Thoracic aorta (tissue), 2 donors: ENCODE measurements at regions not wholly inside any gene's neighbourhood (a gene's known extent, or its start where the extent isn't known, plus 50 kb on each side); places are given as distances from the start of the nearest gene placed in this dataset.

Experiments used
- ATAC-seq: fragments of 150-250 bp; one replicate; pipeline ENCODE4 v1.8.0; 2017; ENCODE audit warnings: low read depth; ENCODE audit not compliant: insufficient number of reproducible peaks, low FRiP score
- DNase-seq: peaks from one replicate; pipeline ENCODE4 v3.0.0-alpha.2; 2020; ENCODE audit warnings: low spot score
- H3K27ac ChIP-seq, 2 donors: fragments of 200-600 bp; sonication (generic); 1 replicate in 1 of 2; 2 replicates in 1 of 2; pipeline ENCODE4 v1.5.1; 2016; ENCODE audit warnings: mild to moderate bottlenecking in 2 of 2, moderate library complexity in 2 of 2
- H3K27me3 ChIP-seq: fragments of 200-600 bp; sonication (generic); replicated peaks from 2 replicates; pipeline ENCODE4 v1.6.0; 2016; ENCODE audit warnings: mild to moderate bottlenecking; ENCODE audit not compliant: insufficient read depth
- H3K36me3 ChIP-seq: fragments of 200-600 bp; sonication (generic); one replicate; pipeline ENCODE4 v1.5.1; 2016
- H3K4me1 ChIP-seq, 2 donors: fragments of 200-600 bp; sonication (generic); 1 replicate in 1 of 2; 2 replicates in 1 of 2; pipeline versions ENCODE4 v1.5.1 to v1.6.0; 2016; ENCODE audit warnings: low read depth in 2 of 2, mild to moderate bottlenecking in 1 of 2; ENCODE audit not compliant: control insufficient read depth in 1 of 2
- H3K4me3 ChIP-seq: fragments of 200-600 bp; sonication (generic); 2 replicates; pipeline ENCODE4 v1.5.1; 2016; ENCODE audit warnings: mild to moderate bottlenecking
- H3K9me3 ChIP-seq: fragments of 200-600 bp; sonication (generic); 2 replicates; pipeline ENCODE4 v1.5.1; 2016
- TF ChIP-seq, protein P1 (sequence below): fragments of 200-600 bp; sonication (generic); IDR thresholded peaks from one replicate; pipeline ENCODE4 v1.5.1; 2019; ENCODE audit warnings: antibody characterized with exemption

DNA sequence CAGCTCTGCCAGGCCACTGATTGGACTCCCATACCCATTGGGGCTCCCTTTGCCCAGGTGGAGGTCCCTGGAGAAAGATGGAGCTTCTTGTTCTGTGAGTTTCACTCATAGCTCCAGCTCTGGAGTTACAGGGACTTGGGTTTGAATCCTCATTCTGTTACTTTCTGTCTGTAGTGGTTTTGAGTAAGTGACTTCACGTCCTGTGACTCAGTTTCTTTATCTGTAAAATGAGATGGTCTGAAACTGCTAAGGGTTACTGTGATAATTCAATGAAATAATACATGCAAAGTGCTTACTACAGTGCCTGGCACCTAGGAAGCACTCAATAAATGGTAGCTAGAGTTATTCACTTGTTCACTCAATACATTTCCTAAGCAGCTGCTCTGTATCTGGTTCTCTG is 88.5 kb upstream of the SLC2A1 start:
- H3K9me3 ChIP-seq, result no peaks in the 10 kb centered on the region
- no peak for DNase-seq
- H3K27me3 ChIP-seq, result no peaks in the 10 kb centered on the region
- H3K36me3 ChIP-seq, result no peaks in the 10 kb centered on the region
- H3K4me1 ChIP-seq, result no peaks in the 10 kb centered on the region
- no peak for ATAC-seq
- no peak overlapping the region for H3K4me3 ChIP-seq
- TF ChIP-seq, protein P1, sequence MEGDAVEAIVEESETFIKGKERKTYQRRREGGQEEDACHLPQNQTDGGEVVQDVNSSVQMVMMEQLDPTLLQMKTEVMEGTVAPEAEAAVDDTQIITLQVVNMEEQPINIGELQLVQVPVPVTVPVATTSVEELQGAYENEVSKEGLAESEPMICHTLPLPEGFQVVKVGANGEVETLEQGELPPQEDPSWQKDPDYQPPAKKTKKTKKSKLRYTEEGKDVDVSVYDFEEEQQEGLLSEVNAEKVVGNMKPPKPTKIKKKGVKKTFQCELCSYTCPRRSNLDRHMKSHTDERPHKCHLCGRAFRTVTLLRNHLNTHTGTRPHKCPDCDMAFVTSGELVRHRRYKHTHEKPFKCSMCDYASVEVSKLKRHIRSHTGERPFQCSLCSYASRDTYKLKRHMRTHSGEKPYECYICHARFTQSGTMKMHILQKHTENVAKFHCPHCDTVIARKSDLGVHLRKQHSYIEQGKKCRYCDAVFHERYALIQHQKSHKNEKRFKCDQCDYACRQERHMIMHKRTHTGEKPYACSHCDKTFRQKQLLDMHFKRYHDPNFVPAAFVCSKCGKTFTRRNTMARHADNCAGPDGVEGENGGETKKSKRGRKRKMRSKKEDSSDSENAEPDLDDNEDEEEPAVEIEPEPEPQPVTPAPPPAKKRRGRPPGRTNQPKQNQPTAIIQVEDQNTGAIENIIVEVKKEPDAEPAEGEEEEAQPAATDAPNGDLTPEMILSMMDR, result no peak
- no peak overlapping the region for H3K27ac ChIP-seq

DNA sequence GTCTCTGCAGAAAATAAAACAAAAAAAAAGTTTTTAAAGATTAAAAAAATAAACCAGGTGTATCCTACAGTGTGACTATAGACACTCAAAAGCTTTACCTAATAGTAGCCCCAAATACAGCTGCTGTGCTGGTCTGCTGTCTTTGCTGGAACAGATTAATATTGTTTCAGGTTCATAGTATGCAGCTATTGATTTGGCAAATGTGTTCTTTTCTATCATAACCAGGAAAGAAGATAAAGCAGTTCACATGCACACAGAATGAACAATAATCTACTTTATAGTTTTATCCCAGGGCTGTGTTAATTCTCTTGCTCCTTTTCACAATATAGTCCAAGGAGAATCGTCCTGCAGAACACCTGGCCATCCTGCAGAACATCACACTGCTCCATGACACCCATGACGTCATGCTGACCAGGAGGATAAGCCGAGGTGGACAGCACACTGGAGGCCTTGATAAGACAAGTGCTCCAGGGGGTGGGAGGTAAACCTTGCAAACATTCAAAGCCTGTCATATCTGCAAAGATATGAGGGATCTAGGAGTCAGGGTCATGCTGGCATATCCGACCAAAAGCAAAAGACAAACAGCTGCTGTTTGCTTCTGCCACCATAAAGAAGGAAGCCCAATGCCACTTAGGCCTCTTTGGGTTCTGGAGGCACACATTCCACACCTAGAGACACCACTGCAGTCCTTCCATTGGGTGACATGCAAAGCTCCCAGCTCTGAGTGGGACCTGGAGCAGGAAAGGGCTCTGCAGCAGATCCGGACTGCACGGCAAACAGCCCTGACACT is 86.1 kb upstream of the SLC2A1 start:
- ATAC-seq (no peak), DNase-seq (no peak)
- no peaks in the 10 kb centered on the region for H3K27me3 ChIP-seq
- TF ChIP-seq, protein P1, result no peak
- H3K36me3 ChIP-seq, result no peaks in the 10 kb centered on the region
- no peak overlapping the region for H3K27ac ChIP-seq
- no peak overlapping the region for H3K4me3 ChIP-seq
- no peaks in the 10 kb centered on the region for H3K4me1 ChIP-seq
- H3K9me3 ChIP-seq, result no peaks in the 10 kb centered on the region

DNA sequence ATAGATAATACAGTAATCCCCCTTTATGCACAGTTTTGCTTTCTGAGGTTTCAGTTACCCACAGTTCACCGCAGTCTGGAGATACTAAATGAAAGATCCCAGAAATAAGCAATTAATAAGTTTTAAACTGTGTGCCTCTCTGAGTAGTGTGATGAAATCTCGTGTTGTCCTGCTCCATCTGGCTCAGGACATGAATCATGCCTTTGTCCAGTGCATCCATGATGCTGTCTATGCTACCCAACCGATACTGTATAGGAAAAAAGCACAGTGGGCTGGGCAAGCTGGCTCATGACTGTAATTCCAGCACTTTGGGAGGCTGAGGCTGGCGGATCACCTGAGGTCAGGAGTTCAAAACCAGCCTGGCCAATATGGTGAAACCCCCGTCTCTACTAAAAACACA is 85.0 kb upstream of the SLC2A1 start:
- Histone ChIP-seq H3K4me1 (no peaks in the 10 kb centered on the region), H3K4me3 (no peak overlapping the region), H3K36me3 (no peaks in the 10 kb centered on the region), H3K27ac (no peak overlapping the region), H3K9me3 (no peaks in the 10 kb centered on the region), H3K27me3 (no peaks in the 10 kb centered on the region)
- ATAC-seq, result no peak
- DNase-seq, result no peak
- TF ChIP-seq, protein P1, result no peak

DNA sequence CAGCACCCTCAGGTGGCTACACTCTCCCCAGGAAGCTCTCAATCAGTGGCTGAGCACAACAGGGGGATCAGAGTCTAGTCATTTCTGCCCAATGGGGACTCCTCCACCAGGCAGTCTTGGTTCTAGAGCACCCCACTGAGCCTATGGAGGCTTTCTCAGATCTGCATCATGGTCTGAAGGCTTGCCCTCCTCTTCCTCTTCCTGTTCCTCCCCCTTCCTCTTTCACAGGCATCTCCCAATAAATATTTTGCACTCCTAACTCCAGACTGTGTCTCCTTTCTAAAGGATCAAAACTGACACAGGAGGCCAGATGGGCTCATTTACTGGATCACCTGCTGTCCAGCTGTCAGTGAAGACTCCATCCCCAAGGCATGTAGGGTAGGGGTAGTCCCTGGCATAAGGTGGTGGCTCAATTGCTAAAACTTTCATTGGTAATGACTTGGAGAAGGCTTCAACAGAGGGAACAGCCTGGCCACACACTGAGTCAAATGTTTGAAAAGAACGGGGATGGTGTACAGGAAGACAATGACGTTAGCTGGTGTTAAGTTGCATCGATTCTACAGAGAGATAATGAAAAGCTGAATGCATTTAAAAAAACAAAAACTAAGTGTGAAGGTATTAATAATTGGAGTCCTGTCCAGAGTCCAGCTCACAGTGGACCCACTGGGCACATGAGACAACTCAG is 84.2 kb upstream of the SLC2A1 start:
- H3K36me3 ChIP-seq, result no peaks in the 10 kb centered on the region
- TF ChIP-seq, protein P1, result no peak
- no peak overlapping the region for H3K4me3 ChIP-seq
- no peaks in the 10 kb centered on the region for H3K27me3 ChIP-seq
- no peak for DNase-seq
- no peaks in the 10 kb centered on the region for H3K4me1 ChIP-seq
- H3K9me3 ChIP-seq, result no peaks in the 10 kb centered on the region
- H3K27ac ChIP-seq, result no peak overlapping the region
- no peak for ATAC-seq

DNA sequence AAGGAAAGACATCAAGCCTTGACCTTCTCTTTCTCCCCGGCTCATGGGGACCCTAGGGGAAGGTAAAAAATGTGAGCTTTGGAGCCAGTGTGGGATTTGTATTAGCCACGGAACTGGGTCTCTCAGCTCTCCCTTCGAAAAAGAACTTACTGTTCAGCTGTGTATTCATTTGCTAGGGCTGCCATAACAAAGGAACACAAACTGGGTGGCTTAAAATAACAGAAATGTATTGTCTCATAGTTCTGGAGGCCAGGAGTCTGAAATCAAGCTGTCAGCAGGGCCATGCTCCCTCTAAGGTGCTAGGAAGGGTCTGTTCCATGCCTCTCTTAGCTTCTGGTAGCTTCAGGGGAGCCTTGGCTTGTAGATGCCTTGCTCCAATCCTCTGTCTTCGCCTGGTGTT is 83.5 kb upstream of the SLC2A1 start:
- H3K4me3 ChIP-seq, result no peak overlapping the region
- TF ChIP-seq, protein P1, result no peak
- H3K27ac ChIP-seq, result no peak overlapping the region
- no peaks in the 10 kb centered on the region for H3K4me1 ChIP-seq
- DNase-seq (no peak), ATAC-seq (no peak)
- no peaks in the 10 kb centered on the region for H3K9me3 ChIP-seq
- H3K27me3 ChIP-seq, result no peaks in the 10 kb centered on the region
- H3K36me3 ChIP-seq, result no peaks in the 10 kb centered on the region
